RWPE1 (cell line): ENCODE measurements at regions not wholly inside any gene's neighbourhood (a gene's known extent, or its start where the extent isn't known, plus 50 kb on each side); places are given as distances from the start of the nearest gene placed in this dataset.

Source experiments
- CTCF ChIA-PET: fragments of 350-600 bp; sonication (Branson Sonifier 250); formaldehyde crosslinking; extraction: SDS; loops from one replicate; lab custom pipeline; 2021; lab: Yijun Ruan, JAX
- POLR2A ChIA-PET: fragments of 400-600 bp; formaldehyde crosslinking; extraction: SDS; loops from one replicate; lab custom pipeline; 2020; ENCODE audit warnings: antibody characterized with exemption; ENCODE audit not compliant: low non-redundant PET; lab: Yijun Ruan, JAX
- DNase-seq: peaks from one replicate; pipeline ENCODE4 v3.0.0; 2012; ENCODE audit warnings: low spot score
- H3K27ac ChIP-seq: fragments of 450-650 bp; 2 replicates; pipeline ENCODE4 v1.5.1; 2017
- TF ChIP-seq, protein P1 (sequence below): fragments of 450-650 bp; conservative IDR thresholded peaks from 2 replicates; pipeline ENCODE4 v1.5.1; 2017; ENCODE audit warnings: low read depth, mild to moderate bottlenecking

DNA sequence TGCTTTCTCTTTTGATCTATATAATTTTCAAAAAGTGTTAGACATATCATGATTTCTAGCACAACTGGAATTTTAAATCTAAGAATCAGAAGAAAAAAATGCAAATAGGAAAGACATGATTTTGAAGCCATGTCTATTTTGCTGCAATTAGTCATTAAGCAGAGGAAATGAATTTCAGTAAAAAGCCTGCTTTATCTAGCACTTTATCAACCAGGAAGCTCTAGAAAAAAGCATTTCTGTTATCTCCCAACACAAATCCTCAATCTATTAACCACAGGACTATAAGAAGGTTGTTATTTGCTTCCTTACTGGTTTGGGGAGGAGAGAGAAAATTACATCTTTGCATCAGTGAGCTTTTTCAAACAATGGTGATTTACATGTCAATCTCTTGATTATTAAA, 716.7 kb downstream of the DIAPH3 start:
- POLR2A ChIA-PET: no interaction called here

DNA sequence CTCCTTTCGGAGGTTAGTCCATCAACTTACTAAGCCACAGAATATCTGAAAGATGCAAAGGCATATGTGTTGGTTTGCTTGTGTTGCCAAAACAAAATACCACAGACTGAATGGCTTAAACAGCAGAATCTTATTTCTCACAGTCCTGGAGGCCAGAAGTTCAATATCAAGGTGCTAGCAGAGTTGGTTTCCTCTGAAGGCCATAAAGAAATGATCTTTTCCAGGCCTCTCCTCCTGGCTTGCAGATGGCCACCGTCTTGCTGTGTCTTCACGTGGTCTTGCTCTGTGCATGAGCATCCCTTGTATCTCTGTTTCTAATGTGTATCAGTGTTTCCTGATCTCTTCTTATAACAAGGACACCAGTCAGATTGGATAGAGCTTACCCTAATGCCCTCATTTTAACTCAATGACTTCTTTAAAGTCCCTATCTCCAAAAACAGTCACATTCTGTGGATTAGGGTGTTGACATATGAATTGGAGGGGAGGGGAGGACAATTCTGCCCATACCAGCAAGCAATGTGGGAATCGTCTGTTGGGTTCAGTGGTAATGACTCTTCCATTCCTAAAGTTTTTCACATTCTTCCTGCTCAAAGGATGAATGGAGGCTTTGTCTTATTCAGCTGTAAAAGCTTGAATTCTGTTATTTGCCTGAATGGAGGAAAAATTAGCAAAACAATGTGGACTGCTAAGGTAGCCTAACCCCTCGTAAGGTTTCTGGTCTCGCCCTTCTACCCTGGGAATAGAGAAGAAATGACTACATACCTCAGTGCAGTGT, 715.7 kb downstream of the DIAPH3 start:
- POLR2A ChIA-PET: no interaction called here
- CTCF ChIA-PET: no interaction called here
- TF ChIP-seq, protein P1, sequence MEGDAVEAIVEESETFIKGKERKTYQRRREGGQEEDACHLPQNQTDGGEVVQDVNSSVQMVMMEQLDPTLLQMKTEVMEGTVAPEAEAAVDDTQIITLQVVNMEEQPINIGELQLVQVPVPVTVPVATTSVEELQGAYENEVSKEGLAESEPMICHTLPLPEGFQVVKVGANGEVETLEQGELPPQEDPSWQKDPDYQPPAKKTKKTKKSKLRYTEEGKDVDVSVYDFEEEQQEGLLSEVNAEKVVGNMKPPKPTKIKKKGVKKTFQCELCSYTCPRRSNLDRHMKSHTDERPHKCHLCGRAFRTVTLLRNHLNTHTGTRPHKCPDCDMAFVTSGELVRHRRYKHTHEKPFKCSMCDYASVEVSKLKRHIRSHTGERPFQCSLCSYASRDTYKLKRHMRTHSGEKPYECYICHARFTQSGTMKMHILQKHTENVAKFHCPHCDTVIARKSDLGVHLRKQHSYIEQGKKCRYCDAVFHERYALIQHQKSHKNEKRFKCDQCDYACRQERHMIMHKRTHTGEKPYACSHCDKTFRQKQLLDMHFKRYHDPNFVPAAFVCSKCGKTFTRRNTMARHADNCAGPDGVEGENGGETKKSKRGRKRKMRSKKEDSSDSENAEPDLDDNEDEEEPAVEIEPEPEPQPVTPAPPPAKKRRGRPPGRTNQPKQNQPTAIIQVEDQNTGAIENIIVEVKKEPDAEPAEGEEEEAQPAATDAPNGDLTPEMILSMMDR: no peak
- H3K27ac ChIP-seq: no peak overlapping the region
- no peak for DNase-seq

More for the DNA sequence above, 716.7 kb downstream of the DIAPH3 start:
- no peak for DNase-seq
- H3K27ac ChIP-seq: no peak overlapping the region
- TF ChIP-seq, protein P1: no peak
- CTCF ChIA-PET: interaction anchor here (0.6 kb wide), 1 partner anchor 48 kb away, joined by 5 read pairs; no protein-coding TSS in a partner anchor

DNA sequence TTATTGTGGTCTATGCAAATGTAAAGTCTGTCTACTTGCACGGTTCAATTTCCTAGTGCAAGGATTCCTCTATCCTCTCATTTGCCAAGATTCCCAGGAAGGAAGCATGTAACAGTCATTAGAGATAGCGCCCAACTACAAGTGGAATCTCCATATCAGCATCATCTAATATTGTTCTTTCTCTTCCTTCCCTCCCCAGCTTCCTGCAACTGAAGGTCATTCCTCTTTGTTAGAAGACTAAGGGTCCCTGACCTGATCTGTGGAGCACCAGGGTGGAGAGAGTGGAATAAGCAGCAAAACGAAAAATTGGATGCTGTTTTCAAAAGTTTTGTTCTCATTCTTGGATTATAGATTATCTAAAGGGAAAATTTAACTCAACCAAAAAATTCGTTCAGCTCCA, 714.0 kb downstream of the DIAPH3 start:
- DNase-seq: no peak
- CTCF ChIA-PET: interaction anchor here (0.6 kb wide), 1 partner anchor 15 kb away, joined by 5 read pairs; no protein-coding TSS in a partner anchor
- H3K27ac ChIP-seq: no peak overlapping the region
- POLR2A ChIA-PET: no interaction called here
- TF ChIP-seq, protein P1: no peak

DNA sequence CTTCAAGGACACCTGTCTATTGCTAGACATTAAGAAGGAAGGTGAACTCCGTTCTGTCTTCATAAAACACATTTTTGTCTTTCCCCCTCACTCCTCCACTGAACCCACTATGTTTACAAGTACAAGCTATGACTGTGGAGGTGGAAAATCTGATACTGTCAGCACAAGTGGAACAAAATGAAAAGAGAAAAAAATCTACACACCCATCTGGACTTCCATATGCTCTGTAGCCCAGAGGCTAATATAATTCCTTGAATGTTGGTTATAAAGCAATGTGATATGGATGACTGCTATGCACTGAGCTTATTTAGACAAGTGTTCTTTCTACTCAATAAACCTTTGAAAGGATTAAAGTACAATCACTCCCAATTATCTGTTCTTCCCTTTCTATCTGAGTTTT, 713.5 kb downstream of the DIAPH3 start:
- ChIA-PET POLR2A (no interaction called here), CTCF (no interaction called here)
- TF ChIP-seq, protein P1: no peak
- no peak overlapping the region for H3K27ac ChIP-seq
- no peak for DNase-seq

DNA sequence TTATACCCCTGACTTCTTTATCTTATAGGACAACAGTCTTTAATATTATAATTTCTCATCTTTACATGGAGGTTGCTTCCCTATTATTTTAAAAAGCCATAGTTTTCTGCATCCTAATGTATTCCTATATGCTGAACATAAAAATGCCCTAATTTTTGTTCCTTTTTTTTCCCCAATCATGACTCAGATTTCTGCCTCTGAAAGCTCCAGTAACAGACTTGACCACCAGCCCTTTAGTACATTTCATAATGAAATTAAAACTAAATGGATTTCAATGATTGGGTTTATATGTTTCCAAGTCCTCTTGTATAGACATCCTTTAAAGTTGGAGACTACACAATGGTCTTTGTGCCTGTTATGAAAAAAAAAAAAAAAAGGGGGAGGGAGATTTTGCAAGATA, 712.5 kb downstream of the DIAPH3 start:
- ChIA-PET POLR2A (no interaction called here), CTCF (interaction anchor here (0.6 kb wide), 1 partner anchor 128 kb away, joined by 3 read pairs; no protein-coding TSS in a partner anchor)
- H3K27ac ChIP-seq: no peak overlapping the region
- DNase-seq: no peak
- TF ChIP-seq, protein P1: no peak

DNA sequence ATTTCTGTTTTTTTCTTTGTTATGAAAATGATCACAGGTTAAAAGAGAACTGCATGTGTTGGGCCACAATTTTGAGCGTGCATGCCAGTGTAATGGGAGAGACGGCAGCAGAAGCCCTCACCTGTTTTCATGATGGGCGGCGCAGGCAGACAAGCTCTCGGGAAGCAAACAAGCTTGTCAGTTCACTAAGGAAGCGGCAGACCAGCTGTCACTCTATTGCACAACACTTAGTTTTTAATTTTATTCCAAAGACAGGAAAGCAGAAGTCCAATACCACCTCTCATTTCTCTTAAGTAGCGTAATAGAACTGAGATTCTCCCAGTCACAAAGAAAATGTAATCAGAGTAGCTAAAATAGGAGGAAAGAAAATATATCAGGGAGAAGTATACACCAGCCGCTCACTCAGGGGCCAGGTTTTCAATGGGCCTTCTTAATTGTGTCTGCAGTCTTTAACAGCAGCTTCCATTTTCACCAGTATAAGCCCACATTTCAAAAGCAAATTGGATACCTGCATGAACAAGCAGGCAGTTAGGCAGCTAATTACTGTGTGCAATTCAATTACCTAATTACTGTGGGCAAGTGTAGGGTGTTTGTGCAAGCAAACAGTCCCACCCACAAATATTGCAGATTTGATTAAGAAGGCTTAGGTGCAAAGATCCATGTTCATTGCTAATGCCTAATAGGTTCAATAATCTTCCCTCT, 711.4 kb downstream of the DIAPH3 start:
- H3K27ac ChIP-seq: no peak overlapping the region
- DNase-seq: no peak
- TF ChIP-seq, protein P1: no peak
- ChIA-PET POLR2A (no interaction called here), CTCF (no interaction called here)
